Tibial artery (tissue), 4 donors: ENCODE measurements at regions not wholly inside any gene's neighbourhood (a gene's known extent, or its start where the extent isn't known, plus 50 kb on each side); places are given as distances from the start of the nearest gene placed in this dataset.

Experiments used
- DNase-seq, 2 donors: peaks; one replicate each; pipeline ENCODE4 v3.0.0-alpha.2; 2019
- H3K27ac ChIP-seq, 2 donors: fragments of 200-600 bp; sonication (generic) in 1 of 2; 1 replicate in 1 of 2; 2 replicates in 1 of 2; pipeline ENCODE4 v1.5.1; 2018 to 2019; ENCODE audit warnings: mild to moderate bottlenecking in 1 of 2
- H3K27me3 ChIP-seq, 2 donors: fragments of 200-600 bp; sonication (generic) in 1 of 2; one replicate each; pipeline versions ENCODE4 v1.5.1 to v1.6.0; 2016 to 2019
- H3K36me3 ChIP-seq, 3 donors: fragments of 200-600 bp; sonication (generic) in 2 of 3; one replicate each; pipeline ENCODE4 v1.5.1; 2016 to 2019; ENCODE audit warnings: mild to moderate bottlenecking in 2 of 3
- H3K4me1 ChIP-seq, 4 donors: fragments of 200-600 bp; sonication (generic) in 2 of 4; 1 replicate in 3 of 4; 2 replicates in 1 of 4; pipeline ENCODE4 v1.5.1; 2016 to 2019
- H3K4me3 ChIP-seq, 2 donors: fragments of 200-600 bp; sonication (generic) in 1 of 2; 1 replicate in 1 of 2; 2 replicates in 1 of 2; pipeline ENCODE4 v1.5.1; 2018 to 2019; ENCODE audit warnings: mild to moderate bottlenecking in 2 of 2
- H3K9me3 ChIP-seq, 3 donors: fragments of 200-600 bp; sonication (generic) in 1 of 3; one replicate each; pipeline ENCODE4 v1.5.1; 2016 to 2019
- CTCF ChIP-seq, 2 experiments: fragments of 200-600 bp in 1 of 2; fragments of 450-650 bp in 1 of 2; IDR thresholded peaks; one replicate each; pipeline ENCODE4 v1.5.1; 2017 to 2019; ENCODE audit warnings: antibody characterized with exemption in 2 of 2, mild to moderate bottlenecking in 1 of 2, moderate library complexity in 1 of 2
- intact Hi-C: fragments of 100-400 bp; cut with DNase I; formaldehyde crosslinking; loops from one replicate; pipeline ENCODE4 v1.15.0; 2023; ENCODE audit warnings: low total_unique reads

GRCh38 chr18:40841467-40841866 lies 1113.6 kb upstream of the PIK3C3 start:
- TF ChIP-seq CTCF (IDR thresholded peaks at IDR 0.05) = no peak
- Histone ChIP-seq H3K4me1 (no peaks in the 10 kb centered on the region), H3K27me3 (no peaks in the 10 kb centered on the region), H3K27ac (no peak overlapping the region), H3K9me3 (no peaks in the 10 kb centered on the region), H3K36me3 (no peaks in the 10 kb centered on the region), H3K4me3 (no peak overlapping the region)
- DNase-seq = no peak
- intact Hi-C loops = no loop called here

GRCh38 chr18:40841063-40841462 lies 1114.0 kb upstream of the PIK3C3 start:
- Histone ChIP-seq H3K9me3 (no peaks in the 10 kb centered on the region), H3K27me3 (no peaks in the 10 kb centered on the region), H3K27ac (no peak overlapping the region), H3K4me1 (no peaks in the 10 kb centered on the region), H3K4me3 (no peak overlapping the region), H3K36me3 (no peaks in the 10 kb centered on the region)
- no peak for TF ChIP-seq CTCF (IDR thresholded peaks at IDR 0.05)
- DNase-seq = no peak
- intact Hi-C loops = no loop called here

- Histone ChIP-seq H3K27me3 (no peaks in the 10 kb centered on the region), H3K9me3 (no peaks in the 10 kb centered on the region), H3K36me3 (no peaks in the 10 kb centered on the region), H3K4me3 (no peak overlapping the region), H3K4me1 (no peaks in the 10 kb centered on the region), H3K27ac (no peak overlapping the region)
- intact Hi-C loops = no loop called here
- TF ChIP-seq CTCF (IDR thresholded peaks at IDR 0.05) = no peak
- DNase-seq = no peak
Observed at GRCh38 chr18:40832362-40832761, 1122.7 kb upstream of the PIK3C3 start.

- no peak for DNase-seq
- H3K9me3 ChIP-seq = no peaks in the 10 kb centered on the region
- H3K4me3 ChIP-seq = no peak overlapping the region
- no peak for TF ChIP-seq CTCF (IDR thresholded peaks at IDR 0.05)
- H3K4me1 ChIP-seq = no peaks in the 10 kb centered on the region
- no peaks in the 10 kb centered on the region for H3K36me3 ChIP-seq
- intact Hi-C loops = no loop called here
- no peaks in the 10 kb centered on the region for H3K27me3 ChIP-seq
- no peak overlapping the region for H3K27ac ChIP-seq
Observed at GRCh38 chr18:40824291-40824690, 1130.7 kb upstream of the PIK3C3 start.

- H3K27me3 ChIP-seq = no peaks in the 10 kb centered on the region
- no peak overlapping the region for H3K27ac ChIP-seq
- peak in 1 of 2 donors; percentile 48 for DNase-seq
- intact Hi-C loops = no loop called here
- H3K9me3 ChIP-seq = no peaks in the 10 kb centered on the region
- no peak overlapping the region for H3K4me3 ChIP-seq
- no peak for TF ChIP-seq CTCF (IDR thresholded peaks at IDR 0.05)
- H3K36me3 ChIP-seq = no peaks in the 10 kb centered on the region
- no peaks in the 10 kb centered on the region for H3K4me1 ChIP-seq
Observed at GRCh38 chr18:40821596-40822243, 1133.3 kb upstream of the PIK3C3 start.
